ENCODE measurements at regions not wholly inside any gene's neighbourhood (a gene's known extent, or its start where the extent isn't known, plus 50 kb on each side); places are given as distances from the start of the nearest gene placed in this dataset.

GRCh38 chr1:187143783-187144182 is 315.0 kb downstream of the PLA2G4A start:
- no peak for TF ChIP-seq TAF1 (IDR thresholded peaks at IDR 0.05; ENCODE audit: borderline replicate concordance, low read depth, low read length)
- TF ChIP-seq POLR2A (IDR thresholded peaks at IDR 0.05; ENCODE audit: low read depth, low read length), result no peak

All from GM12892 (cell line).